HG02610 (cell line): ENCODE measurements at regions not wholly inside any gene's neighbourhood (a gene's known extent, or its start where the extent isn't known, plus 50 kb on each side); places are given as distances from the start of the nearest gene placed in this dataset.
"Not testable (repeated sequence)": the region's sequence is repeated elsewhere in the genome, so short reads cannot be mapped to it uniquely, and the experiment has no call there.

Experiments used
- ATAC-seq: cut with Tn5 transposase; IDR thresholded peaks from one replicate; pipeline ENCODE4 v1.9.1; 2021; ENCODE audit warnings: mild to moderate bottlenecking, moderate library complexity; ENCODE audit not compliant: unreplicated experiment

DNA sequence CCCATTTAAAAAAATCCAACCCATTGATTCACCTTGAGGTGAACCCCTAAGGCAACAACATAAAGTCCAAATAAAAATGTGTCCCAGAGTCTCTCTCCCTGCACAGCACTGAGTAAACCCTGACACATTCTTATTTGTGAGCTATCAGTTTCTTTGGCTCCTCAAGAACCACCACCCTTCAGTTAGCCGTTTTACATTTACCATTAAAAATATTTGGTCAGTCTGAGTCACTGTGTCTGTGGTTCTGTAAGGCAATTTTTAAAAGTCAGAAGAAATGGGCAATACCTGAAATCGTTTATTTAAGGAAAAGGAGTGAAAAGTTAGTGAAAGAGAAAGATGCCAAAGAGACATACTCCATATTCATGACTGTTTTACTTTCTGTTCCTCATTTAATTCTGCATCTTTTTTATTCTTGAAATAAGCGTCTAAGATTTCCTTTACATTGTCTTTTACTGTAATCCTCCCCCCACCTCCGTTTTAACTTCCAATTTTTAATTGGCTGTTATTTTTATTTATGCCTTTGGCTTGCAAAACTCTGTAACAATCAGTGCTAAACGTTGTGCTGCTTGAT lies 91.7 kb upstream of the IVNS1ABP start:
- no peak for ATAC-seq

DNA sequence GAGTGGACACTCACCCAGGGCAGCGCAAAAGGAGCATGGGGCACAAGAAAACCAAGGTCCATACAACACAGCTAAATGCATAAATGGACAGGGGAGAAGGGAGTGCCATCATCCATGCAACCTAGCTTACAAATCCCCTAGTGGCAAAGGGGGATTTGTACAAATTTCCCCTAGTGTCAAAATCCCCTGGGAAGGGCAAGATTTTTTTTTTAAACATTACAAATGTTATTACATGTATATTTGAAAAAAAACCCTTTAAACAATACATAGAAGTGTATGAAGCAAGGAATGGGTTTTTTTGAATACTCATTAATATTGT lies 89.6 kb upstream of the IVNS1ABP start:
- ATAC-seq: peak; percentile 59

DNA sequence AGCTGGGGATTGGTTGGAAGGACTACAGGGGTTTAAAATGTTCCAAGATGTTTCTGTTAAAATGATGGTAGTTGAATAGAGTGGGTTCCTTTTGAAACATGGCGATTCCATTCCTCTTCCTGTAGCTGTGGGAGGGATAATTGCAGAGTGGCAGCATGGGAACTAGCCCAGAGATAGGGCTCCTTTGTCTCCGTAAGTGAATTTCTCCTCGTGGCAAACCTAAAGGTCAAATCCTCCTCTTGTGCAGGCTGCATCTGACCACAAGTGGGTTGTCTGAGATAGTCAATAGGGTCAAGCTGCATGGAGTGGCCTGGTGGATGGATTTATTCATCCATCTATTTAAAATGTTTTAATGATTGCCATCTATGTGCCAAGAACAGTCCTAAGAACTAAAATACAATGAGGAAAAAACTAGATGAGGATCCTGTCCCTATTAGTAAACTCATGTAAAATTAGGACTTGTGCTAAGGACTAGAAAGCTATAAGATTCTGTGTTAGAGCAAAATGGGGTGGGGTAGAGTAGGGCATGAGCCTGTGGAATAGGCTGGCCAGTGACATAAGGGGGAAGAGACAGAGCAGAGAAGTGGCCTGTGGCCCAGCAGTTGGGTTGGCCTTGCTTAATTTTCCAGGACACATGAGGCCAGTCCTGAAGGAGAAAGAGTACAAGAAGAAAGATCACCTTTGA lies 89.1 kb upstream of the IVNS1ABP start:
- peak; percentile 28 for ATAC-seq

DNA sequence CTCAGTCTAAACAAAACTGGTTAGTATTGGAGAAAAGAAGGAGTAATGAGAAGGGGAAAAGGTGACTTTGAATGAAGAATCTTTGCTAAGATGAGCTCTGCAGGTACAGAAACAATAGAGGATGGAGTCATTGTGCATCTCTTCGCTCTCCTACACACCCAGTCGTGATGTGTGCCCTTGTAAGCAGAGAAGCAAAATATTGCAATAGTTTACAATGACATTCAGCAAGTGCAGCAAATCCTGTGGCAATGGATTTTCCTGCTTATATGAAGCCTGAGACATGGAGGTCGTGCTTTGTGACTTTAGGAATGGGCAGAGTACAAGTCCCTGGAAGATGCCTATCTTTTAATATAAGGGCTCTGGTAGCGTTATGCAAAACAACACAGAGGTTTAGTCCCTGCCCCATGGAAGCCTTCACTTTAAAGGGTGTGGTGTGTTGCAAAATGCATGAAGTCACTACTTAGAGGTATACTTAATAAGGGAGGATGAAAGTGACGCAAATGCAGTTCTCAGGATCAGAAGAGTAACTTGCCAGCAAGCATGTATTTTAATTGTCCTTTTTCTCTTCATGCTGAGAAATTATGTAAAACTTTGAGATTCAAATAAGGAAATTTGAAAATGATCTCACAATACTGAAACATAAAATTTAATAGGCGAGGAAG lies 88.0 kb upstream of the IVNS1ABP start:
- no peak for ATAC-seq

GRCh38 chr1:185404291-185404690 lies 87.2 kb upstream of the IVNS1ABP start:
- ATAC-seq: no peak

DNA sequence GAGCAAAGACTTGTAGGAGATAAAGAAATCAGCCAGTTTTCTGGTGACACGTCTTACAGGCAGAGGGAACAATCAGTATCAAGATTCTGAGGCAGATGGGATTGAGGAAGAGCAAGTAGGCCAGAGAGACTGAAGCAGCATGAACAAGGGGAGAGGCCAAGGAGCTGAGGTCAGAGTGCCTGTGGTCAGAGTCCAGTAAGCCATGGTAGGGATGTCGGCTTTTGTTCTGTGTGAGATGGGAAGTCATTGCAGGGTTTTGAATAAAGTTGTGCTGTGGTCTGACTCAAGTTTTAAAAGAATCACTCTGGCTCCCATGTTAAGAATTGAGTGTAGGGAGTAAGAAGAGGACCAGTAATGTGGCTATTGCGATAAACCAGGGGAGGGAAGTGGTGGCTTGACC lies 85.9 kb upstream of the IVNS1ABP start:
- ATAC-seq: no peak

GRCh38 chr1:185401019-185401418 lies 84.0 kb upstream of the IVNS1ABP start:
- ATAC-seq: no peak

DNA sequence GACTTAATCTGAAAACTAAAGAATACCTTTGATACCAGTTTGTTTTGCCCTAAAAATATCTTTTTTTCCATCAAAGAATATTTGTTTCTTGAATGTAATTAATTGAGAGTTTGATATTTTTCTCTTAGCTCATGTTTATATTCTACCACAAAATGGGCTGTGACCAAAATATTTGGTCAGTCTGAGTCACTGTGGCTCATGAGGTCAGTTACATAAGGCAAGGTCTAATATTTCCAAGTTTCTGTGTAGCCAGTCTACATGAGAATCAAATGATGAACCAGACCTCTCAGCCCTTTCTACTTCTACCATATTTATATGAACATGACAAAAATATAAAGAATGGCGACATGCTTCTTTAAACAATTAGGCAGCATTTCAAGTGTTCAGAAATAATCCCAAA lies 83.0 kb upstream of the IVNS1ABP start:
- ATAC-seq: no peak

DNA sequence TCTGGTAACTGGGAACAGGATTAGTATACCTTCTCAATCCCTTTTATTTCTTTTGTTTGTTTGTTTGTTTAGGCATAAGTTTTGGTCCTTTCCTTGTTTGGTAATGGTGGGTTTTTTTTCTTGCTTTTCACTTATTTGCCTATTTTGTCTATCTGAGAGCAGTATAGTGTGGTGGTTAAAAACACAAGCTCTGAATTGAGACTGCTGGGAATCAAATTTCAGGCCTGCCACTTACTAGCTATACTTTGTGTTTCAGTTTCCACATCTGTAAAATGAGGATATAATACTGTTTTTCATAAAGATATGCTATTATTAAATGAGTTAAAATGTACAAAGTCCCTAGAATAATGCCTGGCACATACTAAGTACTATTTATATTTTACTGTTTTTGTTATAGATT lies 81.6 kb upstream of the IVNS1ABP start:
- peak; percentile 55 for ATAC-seq

- ATAC-seq: peak; percentile 53
These were observed 81.0 kb upstream of the IVNS1ABP start for GRCh38 chr1:185398022-185398421.

GRCh38 chr1:185397183-185397582 lies 80.1 kb upstream of the IVNS1ABP start:
- no peak for ATAC-seq

- no peak for ATAC-seq
These were observed 79.1 kb upstream of the IVNS1ABP start for GRCh38 chr1:185396126-185396525.

DNA sequence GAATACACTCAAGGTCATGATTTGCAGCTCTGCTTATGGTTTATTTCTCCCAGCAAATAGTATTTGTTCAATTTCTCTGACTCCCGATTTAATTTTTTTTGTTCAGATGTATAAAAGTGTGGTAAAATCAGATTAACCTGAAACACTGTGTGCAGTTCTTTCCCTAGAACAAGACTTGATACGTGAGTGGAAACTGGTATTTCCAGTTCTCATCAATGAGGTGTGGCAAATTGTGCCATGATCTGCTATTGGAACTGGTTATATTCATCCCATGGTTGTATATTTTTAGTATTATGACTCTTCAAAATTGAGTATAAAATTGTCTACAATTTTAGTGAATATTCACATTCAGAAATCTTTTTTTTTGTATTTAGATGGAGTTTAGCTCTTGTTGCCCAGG lies 76.8 kb upstream of the IVNS1ABP start:
- ATAC-seq: no peak

GRCh38 chr1:185393205-185393604 lies 76.2 kb upstream of the IVNS1ABP start:
- no peak for ATAC-seq

DNA sequence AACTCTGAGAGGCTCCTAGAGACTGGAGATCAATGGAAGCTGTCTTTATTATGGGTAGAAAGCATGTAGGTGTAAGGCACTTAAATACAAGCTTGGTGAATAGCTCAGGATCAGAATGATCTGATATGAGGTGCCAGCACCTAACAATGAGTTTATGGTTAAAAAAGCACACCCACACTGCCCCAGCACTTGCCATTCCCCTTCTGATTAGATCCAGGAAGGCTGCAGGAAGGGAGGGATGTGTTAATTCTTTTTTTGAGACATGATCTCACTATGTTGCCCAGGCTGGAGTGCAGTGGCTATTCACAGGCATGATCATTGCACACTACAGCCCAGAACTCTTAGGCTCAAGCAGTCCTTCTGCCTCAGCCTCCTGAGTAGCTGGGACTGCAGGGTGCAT lies 71.8 kb upstream of the IVNS1ABP start:
- no peak for ATAC-seq

- no peak for ATAC-seq
These were observed 71.3 kb upstream of the IVNS1ABP start for GRCh38 chr1:185388346-185388745.

- ATAC-seq: no peak
These were observed 68.9 kb upstream of the IVNS1ABP start for GRCh38 chr1:185385991-185386390.

DNA sequence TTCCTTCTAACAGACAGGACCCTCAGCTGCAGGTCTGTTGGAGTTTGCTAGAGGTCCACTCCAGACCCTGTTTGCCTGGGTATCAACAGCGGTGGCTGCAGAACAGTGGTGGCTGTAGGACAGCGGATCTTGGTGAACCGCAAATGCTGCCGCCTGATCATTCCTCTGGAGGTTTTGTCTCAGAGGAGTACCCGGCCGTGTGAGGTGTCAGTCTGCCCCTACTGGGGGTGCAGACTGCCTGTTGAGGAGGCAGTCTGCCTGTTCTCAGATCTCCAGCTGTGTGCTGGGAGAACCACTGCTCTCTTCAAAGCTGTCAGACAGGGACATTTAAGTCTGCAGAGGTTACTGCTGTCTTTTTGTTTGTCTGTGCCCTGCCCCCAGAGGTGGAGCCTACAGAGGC lies 66.8 kb upstream of the IVNS1ABP start:
- not testable (repeated sequence) for ATAC-seq

DNA sequence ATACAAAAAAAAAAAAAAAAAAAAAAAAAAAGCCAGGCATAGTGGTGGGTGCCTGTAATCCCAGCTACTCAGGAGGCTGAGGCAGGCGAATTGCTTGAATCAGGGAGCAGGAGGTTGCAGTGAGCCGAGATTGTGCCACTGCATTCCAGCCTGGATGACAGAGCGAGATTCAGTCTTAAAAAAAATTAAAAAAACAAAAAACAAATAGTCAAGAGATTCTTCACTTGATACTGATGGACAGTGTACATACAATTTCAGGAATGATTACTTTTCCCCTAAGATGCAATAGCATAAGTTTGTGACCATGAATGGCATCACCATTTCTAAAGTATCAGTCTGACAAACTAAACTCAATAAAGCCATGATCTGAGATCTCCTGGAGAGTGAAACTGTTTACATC lies 60.8 kb upstream of the IVNS1ABP start:
- ATAC-seq: no peak

DNA sequence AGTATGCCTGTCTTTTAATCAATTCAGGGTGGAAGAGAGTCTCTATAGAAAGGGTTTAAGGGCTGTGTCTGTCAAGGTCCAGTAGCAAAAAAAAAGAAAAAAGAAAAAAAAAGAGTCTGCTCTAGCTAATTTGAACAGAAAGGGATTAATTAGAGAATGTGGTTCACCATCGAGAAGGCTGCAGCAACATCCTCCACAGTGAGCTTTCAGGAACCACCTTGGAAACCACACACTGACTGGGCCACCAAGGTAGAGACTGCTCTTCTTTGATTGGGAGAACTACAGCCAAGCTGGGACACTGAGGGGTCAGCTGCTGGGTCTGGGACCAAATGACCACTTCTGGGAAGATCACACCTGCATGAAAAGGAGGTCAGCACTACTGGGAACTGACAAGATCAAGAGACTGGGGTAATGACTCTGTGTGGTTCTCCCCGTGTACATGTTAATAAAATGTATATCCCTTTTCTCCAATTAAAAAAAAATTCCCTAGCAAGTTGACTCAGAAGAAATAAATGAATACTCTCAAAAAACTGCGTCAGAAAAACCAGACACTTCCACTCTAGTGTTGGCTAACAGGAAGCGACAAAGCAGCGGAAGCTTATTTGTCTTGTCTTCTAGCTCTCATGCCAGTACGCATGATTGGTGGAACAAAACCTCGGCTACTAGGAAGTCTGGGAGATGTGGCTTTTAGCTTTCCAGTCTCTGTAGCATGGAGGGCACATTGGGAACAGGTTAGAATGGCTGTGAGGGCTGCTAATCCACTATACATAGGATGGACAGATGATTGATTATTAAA lies 60.0 kb upstream of the IVNS1ABP start:
- no peak for ATAC-seq

GRCh38 chr1:185376288-185376687 lies 59.2 kb upstream of the IVNS1ABP start:
- no peak for ATAC-seq

- ATAC-seq: no peak
These were observed 58.5 kb upstream of the IVNS1ABP start for GRCh38 chr1:185375583-185375982.
